VCaP (cell line): ENCODE measurements at regions not wholly inside any gene's neighbourhood (a gene's known extent, or its start where the extent isn't known, plus 50 kb on each side); places are given as distances from the start of the nearest gene placed in this dataset.

Source experiments
- H3K27ac ChIP-seq: fragments of 450-650 bp; 2 replicates; pipeline ENCODE4 v1.5.1; 2017
- CTCF ChIP-seq: fragments of 450-650 bp; conservative IDR thresholded peaks from 2 replicates; pipeline ENCODE4 v1.5.1; 2017; ENCODE audit warnings: mild to moderate bottlenecking, moderate library complexity

GRCh38 chr4:147136310-147136709 is 190.6 kb upstream of the TTC29 start:
- H3K27ac ChIP-seq: no peak overlapping the region
- no peak for TF ChIP-seq CTCF

GRCh38 chr4:147136751-147137150 is 191.1 kb upstream of the TTC29 start:
- no peak for TF ChIP-seq CTCF
- H3K27ac ChIP-seq: no peak overlapping the region

GRCh38 chr4:147137280-147137679 is 191.6 kb upstream of the TTC29 start:
- no peak overlapping the region for H3K27ac ChIP-seq
- TF ChIP-seq CTCF: no peak

GRCh38 chr4:147138171-147138570 is 192.5 kb upstream of the TTC29 start:
- TF ChIP-seq CTCF: no peak
- H3K27ac ChIP-seq: no peak overlapping the region

- H3K27ac ChIP-seq: no peak overlapping the region
Observed at GRCh38 chr4:147139455-147140198, 194.0 kb upstream of the TTC29 start.

GRCh38 chr4:147151763-147152162 is 206.1 kb upstream of the TTC29 start:
- H3K27ac ChIP-seq: peak overlapping the region; percentile 71
- TF ChIP-seq CTCF: no peak

More at GRCh38 chr4:147139455-147140198, 194.0 kb upstream of the TTC29 start:
- TF ChIP-seq CTCF: no peak

- H3K27ac ChIP-seq: peak overlapping the region; percentile 90
- TF ChIP-seq CTCF: 0 out of 2 replicates have a peak, but pooled peaks have one; percentile 9
Observed at GRCh38 chr4:147157860-147158701, 212.4 kb upstream of the TTC29 start.
